DOHH2 (cell line): ENCODE measurements at regions not wholly inside any gene's neighbourhood (a gene's known extent, or its start where the extent isn't known, plus 50 kb on each side); places are given as distances from the start of the nearest gene placed in this dataset.

Source experiments
- H3F3A ChIP-seq: fragments of 200-600 bp; sonication (generic), shearing (Covaris generic); 2 replicates; pipeline ENCODE4 v1.6.0; 2016; ENCODE audit warnings: antibody characterized with exemption, mild to moderate bottlenecking; ENCODE audit not compliant: control insufficient read depth, insufficient read depth
- H3K27ac ChIP-seq: fragments of 200-600 bp; sonication (generic); 2 replicates; pipeline ENCODE4 v1.5.1; 2014; ENCODE audit warnings: low read depth, mild to moderate bottlenecking, low read length, moderate library complexity
- H3K27me3 ChIP-seq: fragments of 200-600 bp; sonication (generic); 2 replicates; pipeline ENCODE4 v1.6.1; 2014; ENCODE audit warnings: mild to moderate bottlenecking, low read length, mixed read lengths; ENCODE audit not compliant: control insufficient read depth
- H3K36me3 ChIP-seq: fragments of 200-600 bp; sonication (generic); 2 replicates; pipeline ENCODE4 v1.6.1; 2014; ENCODE audit warnings: mild to moderate bottlenecking, low read length, moderate library complexity, mixed read lengths; ENCODE audit not compliant: control insufficient read depth
- H3K4me1 ChIP-seq: fragments of 200-600 bp; sonication (generic); 2 replicates; pipeline ENCODE4 v1.6.1; 2014; ENCODE audit warnings: mild to moderate bottlenecking, low read length, mixed read lengths; ENCODE audit not compliant: control insufficient read depth
- H3K4me2 ChIP-seq: fragments of 200-600 bp; sonication (generic); 2 replicates; pipeline ENCODE4 v1.6.0; 2014; ENCODE audit warnings: mild to moderate bottlenecking, low read length, moderate library complexity
- H3K4me3 ChIP-seq: fragments of 200-600 bp; sonication (generic); 2 replicates; pipeline ENCODE4 v1.5.1; 2014; ENCODE audit warnings: mild to moderate bottlenecking, low read length, mixed read lengths
- H3K79me2 ChIP-seq: fragments of 200-600 bp; sonication (generic); 2 replicates; pipeline ENCODE4 v1.6.1; 2014; ENCODE audit warnings: mild to moderate bottlenecking, low read length, mixed read lengths; ENCODE audit not compliant: control insufficient read depth
- H3K9me2 ChIP-seq: fragments of 200-600 bp; sonication (generic); replicated peaks from 2 replicates; pipeline ENCODE4 v1.6.1; 2014; ENCODE audit warnings: mild to moderate bottlenecking, low read length, mixed read lengths; ENCODE audit not compliant: control insufficient read depth
- H3K9me3 ChIP-seq: fragments of 200-600 bp; sonication (generic); 2 replicates; pipeline ENCODE4 v1.6.1; 2014; ENCODE audit warnings: antibody characterized with exemption, low read length, mixed read lengths; ENCODE audit not compliant: control insufficient read depth, insufficient read depth
- H4K20me1 ChIP-seq: fragments of 200-600 bp; sonication (generic); 2 replicates; pipeline ENCODE4 v1.6.0; 2014; ENCODE audit warnings: low read depth, mild to moderate bottlenecking, antibody characterized with exemption, low read length, moderate library complexity; ENCODE audit not compliant: control insufficient read depth, insufficient read depth
- CTCF ChIP-seq: fragments of 200-600 bp; sonication (generic); IDR thresholded peaks from one replicate; pipeline ENCODE4 v1.5.1; 2014; ENCODE audit warnings: antibody characterized with exemption, mild to moderate bottlenecking, low read depth, low read length; ENCODE audit not compliant: poor library complexity, severe bottlenecking
- EZH2phosphoT487 ChIP-seq: fragments of 200-600 bp; sonication (generic); IDR thresholded peaks from 2 replicates; pipeline ENCODE4 v1.6.1; 2017; ENCODE audit warnings: borderline replicate concordance, mild to moderate bottlenecking, antibody characterized with exemption, low read length, moderate library complexity, mixed read lengths

DNA sequence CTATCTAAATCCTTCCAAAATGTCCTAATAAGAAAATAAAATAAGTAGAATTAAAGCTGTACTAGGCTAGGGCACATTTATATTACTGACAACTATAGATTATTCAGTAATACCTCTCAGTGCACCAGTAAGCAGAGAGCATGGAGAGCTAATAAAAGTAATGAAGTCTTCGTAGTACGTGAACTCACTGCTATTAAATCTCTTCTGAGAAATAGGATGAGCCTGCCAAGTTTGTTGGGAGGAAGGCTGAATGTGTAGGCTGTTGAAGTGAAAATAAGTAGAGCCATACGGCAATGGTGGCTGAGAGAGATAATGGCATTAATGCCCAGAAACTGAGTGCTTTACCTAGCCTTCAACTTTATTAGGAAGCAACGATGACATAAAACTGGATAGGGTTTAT is 73.9 kb upstream of the NR5A2 start:
- Histone ChIP-seq H3K27ac (no peak overlapping the region), H3F3A (peaks cover 3% of the 10 kb centered on the region; the same call in 1 of the 2 replicates), H3K4me2 (no peak overlapping the region), H3K79me2 (no peaks in the 10 kb centered on the region), H3K27me3 (no peaks in the 10 kb centered on the region), H3K9me3 (no peaks in the 10 kb centered on the region; the same call in 1 of the 2 replicates), H4K20me1 (no peaks in the 10 kb centered on the region), H3K36me3 (no peaks in the 10 kb centered on the region), H3K9me2 (no peaks in the 10 kb centered on the region), H3K4me1 (peaks cover 18% of the 10 kb centered on the region), H3K4me3 (no peak overlapping the region)
- TF ChIP-seq EZH2phosphoT487 = no peak
- TF ChIP-seq CTCF = no peak

DNA sequence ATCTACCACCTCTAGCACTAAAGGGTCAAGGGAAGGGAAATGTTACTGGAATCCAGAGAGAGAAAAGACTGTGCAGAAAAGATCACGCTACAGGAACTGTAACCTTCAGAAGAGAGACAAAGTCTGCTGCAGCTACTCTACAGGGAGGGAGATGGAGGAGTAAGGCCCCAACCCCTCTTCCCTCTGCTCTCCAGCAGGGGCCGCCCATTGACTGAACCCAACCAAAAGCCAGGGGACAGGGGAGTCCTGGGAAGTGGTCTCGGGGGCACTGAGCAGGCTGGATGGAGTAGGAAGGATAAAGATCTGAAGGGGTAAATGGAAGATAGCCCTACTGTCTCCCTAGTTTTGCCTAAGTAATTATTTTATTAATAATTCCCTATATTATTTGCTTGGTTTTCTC is 72.8 kb upstream of the NR5A2 start:
- Histone ChIP-seq H3K27me3 (no peaks in the 10 kb centered on the region), H3K27ac (no peak overlapping the region), H3K36me3 (no peaks in the 10 kb centered on the region), H3F3A (peaks cover 3% of the 10 kb centered on the region; the same call in 1 of the 2 replicates), H3K4me1 (peaks cover 15% of the 10 kb centered on the region), H3K9me3 (no peaks in the 10 kb centered on the region), H3K4me3 (no peak overlapping the region), H4K20me1 (no peaks in the 10 kb centered on the region), H3K9me2 (no peaks in the 10 kb centered on the region), H3K79me2 (no peaks in the 10 kb centered on the region), H3K4me2 (no peak overlapping the region)
- TF ChIP-seq EZH2phosphoT487 (no peak), CTCF (peak; percentile 73)

DNA sequence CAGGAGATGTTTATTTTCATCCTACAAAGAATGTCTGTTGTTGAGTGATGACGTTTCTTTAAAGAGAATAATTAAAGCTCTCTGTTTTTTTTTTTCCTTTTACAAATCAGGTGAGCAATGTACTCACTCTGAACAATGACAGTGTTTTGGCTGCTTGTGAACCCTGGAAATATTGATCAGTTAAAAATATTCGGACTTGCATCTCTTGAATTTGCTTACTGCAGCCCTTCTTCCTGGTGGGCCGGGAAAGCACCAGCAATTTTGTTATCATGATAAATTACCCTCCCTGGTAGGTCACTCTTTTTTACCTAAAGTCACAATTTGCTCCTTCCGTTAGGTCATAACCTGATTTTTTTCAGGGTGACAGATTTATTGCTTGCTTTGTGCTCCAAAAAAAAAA is 72.3 kb upstream of the NR5A2 start:
- Histone ChIP-seq H3K4me2 (no peak overlapping the region), H3F3A (peaks cover 3% of the 10 kb centered on the region; the same call in 1 of the 2 replicates), H3K9me3 (no peaks in the 10 kb centered on the region), H3K36me3 (no peaks in the 10 kb centered on the region), H4K20me1 (no peaks in the 10 kb centered on the region), H3K27ac (no peak overlapping the region), H3K79me2 (no peaks in the 10 kb centered on the region), H3K9me2 (no peaks in the 10 kb centered on the region), H3K27me3 (no peaks in the 10 kb centered on the region), H3K4me1 (peaks cover 15% of the 10 kb centered on the region), H3K4me3 (no peak overlapping the region)
- no peak for TF ChIP-seq CTCF
- no peak for TF ChIP-seq EZH2phosphoT487
